ENCODE measurements at regions not wholly inside any gene's neighbourhood (a gene's known extent, or its start where the extent isn't known, plus 50 kb on each side); places are given as distances from the start of the nearest gene placed in this dataset.
A peak's percentile ranks its signal among the peaks of the same experiment; 100 is the strongest.

DNA sequence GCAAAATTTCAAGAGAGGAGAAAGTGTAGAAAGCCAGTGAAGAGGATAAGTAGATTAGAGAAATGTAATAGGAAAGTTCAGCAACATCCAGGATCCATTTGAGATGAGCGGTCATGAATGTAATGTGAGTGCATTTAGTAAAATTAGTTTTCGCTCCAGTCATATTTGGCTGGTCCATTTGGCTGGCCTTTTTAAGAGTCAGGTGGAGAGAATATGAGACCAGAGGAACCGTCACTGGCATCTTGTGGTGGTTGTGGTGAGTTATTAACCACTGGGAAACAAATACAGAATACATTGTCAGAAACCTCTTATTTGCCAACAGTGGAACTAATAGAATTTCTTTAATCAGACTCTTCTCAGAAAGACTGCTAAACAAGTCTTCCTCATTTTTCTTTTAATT lies 1064.3 kb upstream of the CDH2 start:
- no peak overlapping the region for H3K4me2 ChIP-seq
- no peaks in the 10 kb centered on the region for H3K36me3 ChIP-seq (replicated peaks; ENCODE audit: insufficient read depth, low read depth)
- H2AFZ ChIP-seq = no peak overlapping the region
- DNase-seq (ENCODE audit: low spot score) = no peak
- WGBS (ENCODE audit: low lambda C conversion rate, missing lambda C conversion rate) = 93% methylated on average over 3 of the region's 3 CpGs
- no peaks in the 10 kb centered on the region for H3K9me3 ChIP-seq (ENCODE audit: low read depth)
- H3K27ac ChIP-seq = no peak overlapping the region
- no peaks in the 10 kb centered on the region for H3K79me2 ChIP-seq
- no peaks in the 10 kb centered on the region for H3K4me1 ChIP-seq (ENCODE audit: insufficient read depth)
- no peaks in the 10 kb centered on the region for H3K9me2 ChIP-seq (replicated peaks; ENCODE audit: insufficient read depth)
- no peaks in the 10 kb centered on the region for H3K27me3 ChIP-seq
- no peak overlapping the region for H3K4me3 ChIP-seq
- TF ChIP-seq, protein P1, sequence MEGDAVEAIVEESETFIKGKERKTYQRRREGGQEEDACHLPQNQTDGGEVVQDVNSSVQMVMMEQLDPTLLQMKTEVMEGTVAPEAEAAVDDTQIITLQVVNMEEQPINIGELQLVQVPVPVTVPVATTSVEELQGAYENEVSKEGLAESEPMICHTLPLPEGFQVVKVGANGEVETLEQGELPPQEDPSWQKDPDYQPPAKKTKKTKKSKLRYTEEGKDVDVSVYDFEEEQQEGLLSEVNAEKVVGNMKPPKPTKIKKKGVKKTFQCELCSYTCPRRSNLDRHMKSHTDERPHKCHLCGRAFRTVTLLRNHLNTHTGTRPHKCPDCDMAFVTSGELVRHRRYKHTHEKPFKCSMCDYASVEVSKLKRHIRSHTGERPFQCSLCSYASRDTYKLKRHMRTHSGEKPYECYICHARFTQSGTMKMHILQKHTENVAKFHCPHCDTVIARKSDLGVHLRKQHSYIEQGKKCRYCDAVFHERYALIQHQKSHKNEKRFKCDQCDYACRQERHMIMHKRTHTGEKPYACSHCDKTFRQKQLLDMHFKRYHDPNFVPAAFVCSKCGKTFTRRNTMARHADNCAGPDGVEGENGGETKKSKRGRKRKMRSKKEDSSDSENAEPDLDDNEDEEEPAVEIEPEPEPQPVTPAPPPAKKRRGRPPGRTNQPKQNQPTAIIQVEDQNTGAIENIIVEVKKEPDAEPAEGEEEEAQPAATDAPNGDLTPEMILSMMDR (IDR thresholded peaks at IDR 0.05; ENCODE audit: poor library complexity) = no peak
- no peak for TF ChIP-seq EZH2phosphoT487 (IDR thresholded peaks at IDR 0.05; ENCODE audit: low read depth, severe bottlenecking, unreplicated experiment)
- TF ChIP-seq EZH2 (IDR thresholded peaks at IDR 0.05; ENCODE audit: borderline replicate concordance) = no peak
- H4K20me1 ChIP-seq (ENCODE audit: insufficient read depth, poor library complexity, severe bottlenecking) = no peaks in the 10 kb centered on the region

DNA sequence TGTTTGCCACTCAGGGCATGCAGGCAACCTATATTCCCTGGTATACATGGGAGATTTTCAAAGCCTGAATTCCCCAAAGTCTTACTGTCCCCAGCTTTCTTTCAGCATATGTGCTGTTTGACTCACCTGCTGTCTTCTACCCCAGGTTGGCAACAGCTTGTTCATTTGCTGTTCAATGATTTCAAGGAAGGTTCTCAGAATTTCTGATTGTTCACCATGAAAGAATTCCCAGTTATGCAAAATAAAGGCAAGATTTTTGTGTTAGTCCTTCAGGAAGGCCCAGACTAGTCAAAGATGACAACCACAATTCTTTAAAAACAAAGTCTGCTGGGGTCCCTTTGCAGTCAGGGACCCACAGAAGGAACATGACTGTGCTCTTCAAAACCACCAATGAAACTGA lies 1057.8 kb upstream of the CDH2 start:
- Histone ChIP-seq H3K27me3 (no peaks in the 10 kb centered on the region), H3K4me2 (no peak overlapping the region), H4K20me1 (ENCODE audit: insufficient read depth, poor library complexity, severe bottlenecking) (no peaks in the 10 kb centered on the region), H3K4me3 (no peak overlapping the region), H3K79me2 (no peaks in the 10 kb centered on the region), H3K9me3 (ENCODE audit: low read depth) (no peaks in the 10 kb centered on the region), H2AFZ (no peak overlapping the region), H3K36me3 (replicated peaks; ENCODE audit: insufficient read depth, low read depth) (no peaks in the 10 kb centered on the region), H3K9me2 (replicated peaks; ENCODE audit: insufficient read depth) (no peaks in the 10 kb centered on the region), H3K27ac (no peak overlapping the region), H3K4me1 (ENCODE audit: insufficient read depth) (no peaks in the 10 kb centered on the region)
- no peak for TF ChIP-seq EZH2 (IDR thresholded peaks at IDR 0.05; ENCODE audit: borderline replicate concordance)
- no peak for DNase-seq (ENCODE audit: low spot score)

DNA sequence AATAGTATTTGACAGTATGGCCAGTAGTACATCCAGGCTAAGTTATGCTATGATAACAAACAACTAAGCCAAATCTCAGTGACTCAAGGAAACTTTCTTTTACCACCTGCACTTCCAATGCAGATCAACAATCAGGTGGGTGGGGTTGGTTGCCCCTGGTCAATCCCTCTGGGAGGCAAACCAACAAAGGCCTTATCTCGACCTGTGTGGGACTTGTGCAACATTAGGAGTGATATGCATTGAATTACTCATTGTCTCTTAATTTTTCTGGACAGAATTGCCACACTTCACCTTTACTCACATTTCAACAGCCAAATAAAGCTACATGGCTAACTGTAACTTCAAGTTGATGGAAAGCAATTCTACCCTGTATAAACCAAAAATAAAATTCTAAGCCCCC lies 1049.3 kb upstream of the CDH2 start:
- WGBS (ENCODE audit: low lambda C conversion rate, missing lambda C conversion rate) = 42% methylated on average over 1 of the region's 1 CpG
- TF ChIP-seq EZH2 (IDR thresholded peaks at IDR 0.05; ENCODE audit: borderline replicate concordance) (no peak), EZH2phosphoT487 (IDR thresholded peaks at IDR 0.05; ENCODE audit: low read depth, severe bottlenecking, unreplicated experiment) (no peak)
- no peaks in the 10 kb centered on the region for H3K36me3 ChIP-seq (replicated peaks; ENCODE audit: insufficient read depth, low read depth)

DNA sequence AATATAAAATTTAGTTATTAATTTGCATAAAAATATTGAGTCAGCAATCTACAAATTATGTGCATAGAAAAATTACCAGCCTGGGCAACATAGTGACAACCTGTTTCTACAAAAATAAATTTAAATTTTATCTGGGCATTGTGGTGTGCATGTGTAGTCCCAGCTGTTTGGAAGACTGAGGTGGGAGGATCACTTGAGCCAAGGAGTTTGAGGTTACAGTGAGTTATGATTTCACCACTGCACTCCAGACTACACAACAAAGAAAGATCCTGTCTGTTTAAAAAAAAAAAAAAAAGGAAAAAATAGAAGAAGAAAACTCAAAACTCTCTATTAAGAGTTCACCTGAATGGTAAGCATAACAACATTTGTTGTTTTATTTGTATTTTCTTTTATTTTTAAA lies 1048.4 kb upstream of the CDH2 start:
- Histone ChIP-seq H3K4me2 (no peak overlapping the region), H3K4me3 (no peak overlapping the region), H3K79me2 (no peaks in the 10 kb centered on the region), H3K9me3 (ENCODE audit: low read depth) (no peaks in the 10 kb centered on the region), H4K20me1 (ENCODE audit: insufficient read depth, poor library complexity, severe bottlenecking) (no peaks in the 10 kb centered on the region), H3K36me3 (replicated peaks; ENCODE audit: insufficient read depth, low read depth) (no peaks in the 10 kb centered on the region), H2AFZ (no peak overlapping the region), H3K27me3 (no peaks in the 10 kb centered on the region), H3K27ac (no peak overlapping the region), H3K9me2 (replicated peaks; ENCODE audit: insufficient read depth) (no peaks in the 10 kb centered on the region), H3K4me1 (ENCODE audit: insufficient read depth) (no peaks in the 10 kb centered on the region)
- TF ChIP-seq, protein P1 (IDR thresholded peaks at IDR 0.05; ENCODE audit: poor library complexity) = no peak
- TF ChIP-seq EZH2 (IDR thresholded peaks at IDR 0.05; ENCODE audit: borderline replicate concordance) = no peak
- no peak for TF ChIP-seq EZH2phosphoT487 (IDR thresholded peaks at IDR 0.05; ENCODE audit: low read depth, severe bottlenecking, unreplicated experiment)
- no peak for DNase-seq (ENCODE audit: low spot score)

More for the DNA sequence above, 1049.3 kb upstream of the CDH2 start:
- Histone ChIP-seq H3K79me2 (no peaks in the 10 kb centered on the region), H2AFZ (no peak overlapping the region), H4K20me1 (ENCODE audit: insufficient read depth, poor library complexity, severe bottlenecking) (no peaks in the 10 kb centered on the region), H3K4me2 (no peak overlapping the region), H3K4me1 (ENCODE audit: insufficient read depth) (no peaks in the 10 kb centered on the region), H3K27ac (no peak overlapping the region), H3K9me3 (ENCODE audit: low read depth) (no peaks in the 10 kb centered on the region), H3K27me3 (no peaks in the 10 kb centered on the region), H3K4me3 (no peak overlapping the region), H3K9me2 (replicated peaks; ENCODE audit: insufficient read depth) (no peaks in the 10 kb centered on the region)
- DNase-seq (ENCODE audit: low spot score) = peak; percentile 5

Measured in hepatocyte (in vitro differentiated cells).